K562 (cell line): ENCODE measurements at regions not wholly inside any gene's neighbourhood (a gene's known extent, or its start where the extent isn't known, plus 50 kb on each side); places are given as distances from the start of the nearest gene placed in this dataset.

Source experiments
- HLTF ChIP-seq: fragments of 450-650 bp; IDR thresholded peaks from 2 replicates; pipeline ENCODE4 v1.6.1; 2016
- MED1 ChIP-seq: sonication (generic); formaldehyde crosslinking; IDR thresholded peaks from 2 replicates; pipeline ENCODE4 v1.8.1; 2023; ENCODE audit warnings: missing genetic modification reagents, borderline replicate concordance
- ZNF316 ChIP-seq: fragments of 450-650 bp; IDR thresholded peaks from 2 replicates; pipeline ENCODE4 v1.6.1; 2016
- ZNF407 ChIP-seq: fragments of 450-650 bp; IDR thresholded peaks from 2 replicates; pipeline ENCODE4 v1.6.1; 2016; ENCODE audit warnings: low read depth
- TF ChIP-seq, protein P1 (sequence below): fragments of 450-650 bp; formaldehyde crosslinking; IDR thresholded peaks from 2 replicates; pipeline ENCODE4 v1.4.0; 2022; ENCODE audit warnings: missing genetic modification characterization
- TF ChIP-seq, protein P2 (sequence below): fragments of 450-650 bp; IDR thresholded peaks from 2 replicates; pipeline ENCODE4 v1.7.1; 2018; ENCODE audit warnings: mild to moderate bottlenecking, low read depth; ENCODE audit not compliant: partially characterized antibody

DNA sequence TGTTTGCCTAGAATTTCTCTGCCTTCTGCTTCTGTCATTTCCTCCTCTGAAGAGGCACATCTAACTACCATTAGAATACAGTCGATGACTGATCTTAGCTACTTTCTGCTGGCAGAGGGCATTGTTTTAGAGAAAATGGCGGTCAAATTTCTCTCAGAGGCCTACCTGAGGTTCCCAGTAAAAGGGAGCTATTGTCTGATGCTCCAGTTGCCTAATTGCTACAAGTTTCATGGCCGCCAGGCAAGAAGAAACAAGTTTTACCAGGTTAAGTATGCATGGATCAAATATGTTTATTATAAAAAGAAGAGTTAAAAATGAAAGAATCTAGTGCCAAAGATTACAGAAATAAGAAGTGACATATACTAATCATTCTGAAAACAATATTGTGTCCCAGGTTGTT is 416.6 kb downstream of the DSC3 start (continued):
- TF ChIP-seq ZNF407, result no peak
- no peak for TF ChIP-seq MED1 (CRISPR knock-in tag)
- TF ChIP-seq, protein P1, sequence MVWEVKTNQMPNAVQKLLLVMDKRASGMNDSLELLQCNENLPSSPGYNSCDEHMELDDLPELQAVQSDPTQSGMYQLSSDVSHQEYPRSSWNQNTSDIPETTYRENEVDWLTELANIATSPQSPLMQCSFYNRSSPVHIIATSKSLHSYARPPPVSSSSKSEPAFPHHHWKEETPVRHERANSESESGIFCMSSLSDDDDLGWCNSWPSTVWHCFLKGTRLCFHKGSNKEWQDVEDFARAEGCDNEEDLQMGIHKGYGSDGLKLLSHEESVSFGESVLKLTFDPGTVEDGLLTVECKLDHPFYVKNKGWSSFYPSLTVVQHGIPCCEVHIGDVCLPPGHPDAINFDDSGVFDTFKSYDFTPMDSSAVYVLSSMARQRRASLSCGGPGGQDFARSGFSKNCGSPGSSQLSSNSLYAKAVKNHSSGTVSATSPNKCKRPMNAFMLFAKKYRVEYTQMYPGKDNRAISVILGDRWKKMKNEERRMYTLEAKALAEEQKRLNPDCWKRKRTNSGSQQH (CRISPR knock-in tag), result no peak
- TF ChIP-seq, protein P2, sequence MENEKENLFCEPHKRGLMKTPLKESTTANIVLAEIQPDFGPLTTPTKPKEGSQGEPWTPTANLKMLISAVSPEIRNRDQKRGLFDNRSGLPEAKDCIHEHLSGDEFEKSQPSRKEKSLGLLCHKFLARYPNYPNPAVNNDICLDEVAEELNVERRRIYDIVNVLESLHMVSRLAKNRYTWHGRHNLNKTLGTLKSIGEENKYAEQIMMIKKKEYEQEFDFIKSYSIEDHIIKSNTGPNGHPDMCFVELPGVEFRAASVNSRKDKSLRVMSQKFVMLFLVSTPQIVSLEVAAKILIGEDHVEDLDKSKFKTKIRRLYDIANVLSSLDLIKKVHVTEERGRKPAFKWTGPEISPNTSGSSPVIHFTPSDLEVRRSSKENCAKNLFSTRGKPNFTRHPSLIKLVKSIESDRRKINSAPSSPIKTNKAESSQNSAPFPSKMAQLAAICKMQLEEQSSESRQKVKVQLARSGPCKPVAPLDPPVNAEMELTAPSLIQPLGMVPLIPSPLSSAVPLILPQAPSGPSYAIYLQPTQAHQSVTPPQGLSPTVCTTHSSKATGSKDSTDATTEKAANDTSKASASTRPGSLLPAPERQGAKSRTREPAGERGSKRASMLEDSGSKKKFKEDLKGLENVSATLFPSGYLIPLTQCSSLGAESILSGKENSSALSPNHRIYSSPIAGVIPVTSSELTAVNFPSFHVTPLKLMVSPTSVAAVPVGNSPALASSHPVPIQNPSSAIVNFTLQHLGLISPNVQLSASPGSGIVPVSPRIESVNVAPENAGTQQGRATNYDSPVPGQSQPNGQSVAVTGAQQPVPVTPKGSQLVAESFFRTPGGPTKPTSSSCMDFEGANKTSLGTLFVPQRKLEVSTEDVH, result no peak
- TF ChIP-seq HLTF, result no peak
- no peak for TF ChIP-seq ZNF316
